Esophagus squamous epithelium (tissue), 4 donors: ENCODE measurements at regions not wholly inside any gene's neighbourhood (a gene's known extent, or its start where the extent isn't known, plus 50 kb on each side); places are given as distances from the start of the nearest gene placed in this dataset.

Source experiments
- CTCF ChIP-seq, 6 experiments: fragments of 450-650 bp in 4 of 6; fragments of 200-600 bp in 2 of 6; sonication (generic) in 2 of 6; IDR thresholded peaks; one replicate each; pipeline ENCODE4 v1.5.1; 2016 to 2019; ENCODE audit warnings: antibody characterized with exemption in 6 of 6, mild to moderate bottlenecking in 4 of 6, moderate library complexity in 4 of 6
- POLR2A ChIP-seq, 4 donors: fragments of 450-650 bp; IDR thresholded peaks; one replicate each; pipeline ENCODE4 v1.6.1; 2017; ENCODE audit warnings: antibody characterized with exemption in 4 of 4, mild to moderate bottlenecking in 4 of 4, moderate library complexity in 3 of 4

- TF ChIP-seq CTCF (IDR thresholded peaks at IDR 0.05): no peak
- no peak for TF ChIP-seq POLR2A (IDR thresholded peaks at IDR 0.05)
Measured at GRCh38 chr2:236918545-236918944, 167.1 kb upstream of the COPS8 start.
